ENCODE measurements at regions not wholly inside any gene's neighbourhood (a gene's known extent, or its start where the extent isn't known, plus 50 kb on each side); places are given as distances from the start of the nearest gene placed in this dataset.

GRCh38 chr12:130007771-130008170, 103.9 kb upstream of the TMEM132D start:
- TF ChIP-seq KDM1A (IDR thresholded peaks at IDR 0.05; ENCODE audit: low read depth) (no peak), POLR2A (IDR thresholded peaks at IDR 0.05; ENCODE audit: low read length) (no peak), ZFP36 (IDR thresholded peaks at IDR 0.05; ENCODE audit: borderline replicate concordance, partially characterized antibody) (no peak), CTCF (IDR thresholded peaks at IDR 0.05) (no peak), BHLHE40 (IDR thresholded peaks at IDR 0.05; ENCODE audit: low read depth, low read length) (no peak), RFX5 (IDR thresholded peaks at IDR 0.05) (no peak), JUNB (IDR thresholded peaks at IDR 0.05) (no peak)
